HG03439 (cell line): ENCODE measurements at regions not wholly inside any gene's neighbourhood (a gene's known extent, or its start where the extent isn't known, plus 50 kb on each side); places are given as distances from the start of the nearest gene placed in this dataset.

Experiments used
- ATAC-seq: cut with Tn5 transposase; IDR thresholded peaks from one replicate; pipeline ENCODE4 v1.9.1; 2021; ENCODE audit warnings: mild to moderate bottlenecking, moderate library complexity; ENCODE audit not compliant: unreplicated experiment

DNA sequence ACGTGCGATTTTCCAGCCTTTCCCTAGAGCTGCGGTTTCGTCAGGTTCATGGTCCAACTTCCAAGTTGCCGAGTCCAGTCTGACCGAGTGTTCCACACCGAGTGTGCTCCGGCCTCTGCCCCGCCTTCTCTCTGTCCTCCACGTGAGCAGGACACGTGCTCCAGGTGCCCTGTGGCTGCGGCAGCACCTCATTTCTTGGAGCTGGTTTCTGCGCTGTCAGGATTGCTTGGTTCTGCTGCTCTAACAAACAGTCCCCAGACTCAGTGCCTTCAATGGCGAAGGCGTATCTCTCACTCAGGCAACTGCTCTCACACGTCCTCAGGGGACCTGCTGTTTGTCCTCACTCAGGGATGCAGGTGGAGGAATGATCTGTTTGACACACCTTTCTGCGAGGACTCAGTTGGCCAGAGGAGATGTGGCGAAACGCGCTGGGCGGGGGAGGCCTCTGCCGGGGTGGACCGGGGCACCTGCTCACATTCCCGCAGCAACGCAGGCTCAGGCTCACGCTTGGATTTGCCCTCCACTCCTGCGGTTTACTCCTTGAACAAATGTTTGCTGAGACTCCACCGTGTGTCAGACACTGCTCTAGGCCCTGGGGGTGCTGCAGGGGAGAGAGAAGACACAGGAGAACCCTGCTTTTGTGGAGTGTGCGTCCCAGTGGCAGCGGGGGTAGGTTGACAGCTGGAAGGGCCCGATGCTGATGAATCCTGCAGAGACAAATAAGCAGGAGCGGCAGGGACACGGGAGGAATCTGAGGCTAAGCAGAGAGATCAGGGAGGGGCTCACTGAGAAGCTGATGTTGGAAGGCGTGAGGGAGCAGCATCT is 63.4 kb upstream of the FBRSL1 start:
- ATAC-seq: no peak

DNA sequence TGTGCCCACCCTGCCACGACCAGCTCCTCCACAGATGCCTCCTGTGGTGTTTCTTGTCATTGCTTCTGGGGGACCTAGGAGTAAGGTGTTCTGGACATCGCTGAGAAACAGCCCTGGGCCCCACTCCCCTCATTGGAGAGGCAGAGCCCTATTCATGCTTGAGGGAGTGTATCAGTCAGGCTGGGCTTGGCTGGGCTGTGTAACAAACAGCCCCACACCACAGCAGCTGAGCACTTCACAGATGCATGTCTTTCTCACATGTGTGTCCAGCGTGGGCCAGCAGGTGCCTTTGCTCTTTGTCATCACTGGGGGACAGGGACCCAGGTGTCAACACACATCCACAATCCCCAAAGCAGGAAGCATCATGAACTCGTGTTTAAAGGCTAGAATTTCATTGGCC is 65.1 kb upstream of the FBRSL1 start:
- ATAC-seq: no peak

DNA sequence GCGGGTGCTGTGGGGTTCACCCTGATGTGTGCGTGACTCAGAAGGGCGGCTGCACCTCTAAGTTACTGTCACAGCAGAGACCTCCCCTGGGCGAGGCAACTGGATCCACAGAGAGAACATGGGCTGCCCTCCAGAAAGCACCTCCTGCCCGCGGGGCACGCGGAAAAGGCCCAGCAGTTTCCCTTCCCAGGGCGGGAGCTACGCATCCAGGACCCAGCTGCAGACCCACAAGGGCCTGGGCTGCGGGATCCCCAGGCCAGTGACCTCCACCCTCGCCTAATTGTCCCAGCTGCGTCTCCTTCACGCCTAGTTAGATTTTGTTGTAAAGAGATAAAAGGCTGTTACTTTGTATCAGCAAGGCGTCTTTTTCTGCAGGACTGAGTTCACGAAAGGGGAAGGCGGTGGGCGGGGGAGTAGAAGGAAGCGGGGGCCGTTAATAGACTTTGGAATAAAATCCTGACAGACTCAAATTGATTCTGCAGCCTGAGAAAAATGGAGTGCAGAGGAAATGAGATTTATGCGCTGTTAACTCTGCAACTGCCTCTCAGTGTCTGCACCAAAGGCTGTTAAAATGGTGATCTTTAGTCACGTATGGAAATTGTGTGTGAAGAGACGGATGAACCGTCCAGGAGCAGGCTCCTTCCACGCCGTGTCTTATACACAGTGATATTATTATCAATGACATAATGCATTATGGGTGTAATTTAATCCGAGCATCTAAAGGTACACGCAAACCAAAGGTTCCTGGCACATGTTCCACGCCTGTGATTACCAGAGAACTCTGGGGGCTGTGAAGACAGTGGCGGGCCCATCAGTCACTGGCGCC is 65.9 kb upstream of the FBRSL1 start:
- no peak for ATAC-seq

DNA sequence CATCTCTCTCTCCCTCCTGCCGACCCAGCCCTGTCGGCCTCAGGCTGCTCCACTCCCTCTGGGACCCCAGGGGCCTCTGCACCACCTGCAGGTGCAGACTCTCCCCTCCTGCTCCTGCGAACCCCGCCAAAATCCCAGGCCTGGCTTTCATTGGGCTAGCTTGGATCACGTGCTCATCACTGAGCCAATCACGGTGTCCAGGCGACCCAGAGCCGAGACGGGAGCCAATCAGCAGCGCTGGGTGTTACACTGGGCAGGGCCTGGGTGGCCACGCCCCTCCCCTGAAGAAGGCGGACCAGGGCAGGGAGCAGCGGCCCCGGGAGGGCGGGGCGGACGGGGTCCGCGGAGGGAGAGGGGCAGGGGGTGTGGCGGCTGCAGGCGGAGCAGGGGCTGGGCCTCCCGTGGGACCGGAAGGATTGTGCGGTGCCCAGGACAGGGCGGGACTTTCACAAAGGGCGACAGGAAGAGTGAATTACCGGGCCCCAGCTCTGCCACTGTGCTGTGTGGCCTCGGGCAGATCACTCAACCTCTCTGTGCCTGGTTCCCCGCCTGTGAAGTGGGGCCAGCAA is 66.6 kb upstream of the FBRSL1 start:
- ATAC-seq: no peak

DNA sequence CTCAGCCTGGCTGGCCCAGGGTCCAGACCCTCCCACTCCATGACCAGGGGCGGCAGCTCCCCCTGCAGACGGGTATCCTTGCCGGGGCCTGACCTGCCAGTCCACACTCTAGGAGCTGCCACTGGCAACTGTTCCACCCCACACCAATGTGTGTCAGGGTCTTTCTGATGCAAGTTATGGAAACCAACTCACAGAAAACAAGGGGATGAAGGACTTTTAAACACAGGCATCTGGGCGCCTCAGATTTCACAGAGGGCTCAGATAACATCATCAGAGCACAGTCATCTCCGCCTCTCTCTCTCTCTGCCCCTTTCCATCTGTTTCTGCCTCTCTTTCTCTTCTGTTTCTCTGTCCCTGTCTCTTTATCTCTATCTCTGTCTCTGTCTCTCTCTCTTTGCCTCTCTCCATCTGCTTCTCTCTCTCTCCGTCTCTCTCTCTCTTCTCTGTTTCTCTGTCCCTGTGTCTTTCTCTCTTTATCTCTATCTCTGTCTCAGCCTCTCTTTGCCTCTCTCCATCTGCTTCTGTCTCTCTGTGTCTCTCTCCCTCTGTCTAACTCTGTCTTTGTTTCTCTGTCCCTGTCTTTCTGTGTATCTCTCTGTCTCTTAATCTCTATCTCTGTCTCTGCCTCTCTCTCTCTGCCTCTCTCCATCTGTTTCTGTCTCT is 67.4 kb upstream of the FBRSL1 start:
- no peak for ATAC-seq

DNA sequence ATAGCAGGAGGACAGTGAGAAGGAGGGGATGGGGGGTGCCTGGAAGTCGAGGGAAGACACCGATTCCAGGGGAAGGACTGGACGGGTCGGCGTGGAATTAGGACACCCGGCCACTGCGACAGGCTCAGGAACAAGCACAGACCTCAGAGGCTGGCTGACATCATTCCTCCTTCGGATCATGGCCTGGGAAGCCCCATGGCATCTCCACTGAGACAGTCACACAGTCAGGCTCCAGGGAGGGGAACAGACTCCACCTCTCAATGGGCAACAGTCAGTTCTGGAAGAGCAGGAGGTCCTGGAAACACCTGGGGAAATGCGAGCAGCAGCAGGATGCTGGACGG is 67.9 kb upstream of the FBRSL1 start:
- no peak for ATAC-seq

DNA sequence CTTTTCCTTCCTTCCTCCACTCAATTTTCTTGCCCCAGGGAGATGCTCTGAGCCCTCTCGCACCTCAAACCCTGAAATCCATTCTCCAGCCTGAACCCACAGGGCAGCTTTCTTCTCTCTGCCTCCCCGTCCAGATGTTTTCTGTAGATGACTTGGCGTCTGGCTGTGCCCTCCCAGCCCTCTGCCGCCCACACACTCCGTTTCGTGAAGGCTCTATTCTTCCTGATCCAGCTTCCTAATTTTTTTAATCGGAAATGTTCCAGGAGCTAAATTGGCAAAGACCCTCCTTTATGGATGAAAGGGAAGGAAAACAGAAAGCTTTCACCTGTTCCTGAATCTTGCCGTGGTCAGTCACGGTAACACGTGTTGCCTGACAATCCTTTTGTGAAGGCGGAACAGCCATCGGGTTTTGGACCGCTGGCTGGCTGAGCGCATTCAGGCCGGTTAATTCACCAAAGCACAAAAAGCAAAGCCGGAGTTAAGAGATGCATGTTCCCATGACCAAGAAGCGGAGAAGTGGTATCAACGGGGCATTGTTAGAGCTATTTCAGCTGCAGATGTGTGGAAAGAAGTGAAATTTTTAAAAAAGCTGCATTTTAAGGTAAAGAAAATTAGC is 70.2 kb upstream of the FBRSL1 start:
- no peak for ATAC-seq

DNA sequence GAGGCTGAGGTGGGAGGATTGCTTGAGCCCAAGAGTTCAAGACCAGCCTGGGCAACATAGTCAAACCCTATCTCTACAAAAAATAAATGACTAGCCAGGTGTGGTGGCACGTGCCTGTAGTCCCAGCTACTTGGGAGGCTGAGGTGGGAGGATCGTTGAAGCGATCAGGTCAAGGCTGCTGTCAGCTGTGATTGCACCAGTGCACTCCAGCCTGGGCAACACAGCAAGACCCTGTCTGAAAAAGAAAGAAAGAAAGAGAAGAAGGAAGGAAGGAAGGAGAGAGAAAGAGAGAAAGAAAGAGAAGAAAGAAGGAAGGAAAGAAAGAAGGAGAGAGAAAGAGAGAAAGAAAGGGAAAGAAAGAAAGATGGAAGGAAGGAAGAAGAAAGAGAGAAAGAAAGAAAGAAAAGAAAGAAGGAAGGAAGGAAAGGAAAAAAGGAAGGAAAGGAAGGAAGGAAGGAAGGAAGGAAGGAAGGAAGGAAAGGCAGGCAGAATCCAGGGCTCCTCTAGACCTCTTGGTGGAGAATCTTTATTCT is 71.5 kb upstream of the FBRSL1 start:
- ATAC-seq: no peak

DNA sequence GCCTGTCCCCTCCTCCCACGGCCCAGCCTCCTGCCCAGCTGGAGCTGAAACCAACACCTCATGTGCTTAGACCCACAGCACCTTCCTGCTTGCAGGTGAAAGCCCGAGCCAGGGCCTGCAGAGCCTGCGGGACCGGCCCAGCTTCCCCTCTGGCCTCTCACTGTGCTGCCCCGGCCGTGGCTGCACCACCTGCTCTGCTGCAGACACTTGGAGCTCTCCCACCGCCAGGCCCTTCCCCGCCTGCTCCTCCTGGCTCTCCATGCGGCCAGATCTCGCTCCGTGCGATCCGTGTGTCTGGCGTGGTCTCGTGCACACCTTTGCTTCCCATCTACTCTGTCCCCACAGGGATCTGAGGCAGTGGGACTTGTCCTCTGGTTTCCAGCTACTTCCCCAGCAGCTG is 72.2 kb upstream of the FBRSL1 start:
- ATAC-seq: no peak

DNA sequence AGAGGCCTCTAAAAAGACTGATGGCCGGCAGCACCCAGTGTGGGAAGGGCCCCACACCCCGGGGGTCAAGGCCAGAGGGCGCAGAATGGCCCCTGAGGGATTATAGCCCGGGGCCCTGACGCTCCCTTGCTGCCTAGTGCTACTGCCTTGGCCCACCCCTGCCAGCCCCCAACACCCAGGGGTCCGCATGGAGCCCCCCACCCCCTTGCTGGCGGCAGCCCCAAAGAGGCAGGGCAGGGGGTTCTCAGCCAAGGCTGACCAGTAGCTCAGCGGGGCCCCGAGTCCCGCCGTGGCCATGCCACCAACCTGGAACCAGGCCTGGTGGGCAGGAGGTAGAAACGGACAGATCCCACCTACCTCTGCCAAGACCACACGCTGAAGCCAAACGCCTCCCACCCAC is 73.1 kb upstream of the FBRSL1 start:
- no peak for ATAC-seq

DNA sequence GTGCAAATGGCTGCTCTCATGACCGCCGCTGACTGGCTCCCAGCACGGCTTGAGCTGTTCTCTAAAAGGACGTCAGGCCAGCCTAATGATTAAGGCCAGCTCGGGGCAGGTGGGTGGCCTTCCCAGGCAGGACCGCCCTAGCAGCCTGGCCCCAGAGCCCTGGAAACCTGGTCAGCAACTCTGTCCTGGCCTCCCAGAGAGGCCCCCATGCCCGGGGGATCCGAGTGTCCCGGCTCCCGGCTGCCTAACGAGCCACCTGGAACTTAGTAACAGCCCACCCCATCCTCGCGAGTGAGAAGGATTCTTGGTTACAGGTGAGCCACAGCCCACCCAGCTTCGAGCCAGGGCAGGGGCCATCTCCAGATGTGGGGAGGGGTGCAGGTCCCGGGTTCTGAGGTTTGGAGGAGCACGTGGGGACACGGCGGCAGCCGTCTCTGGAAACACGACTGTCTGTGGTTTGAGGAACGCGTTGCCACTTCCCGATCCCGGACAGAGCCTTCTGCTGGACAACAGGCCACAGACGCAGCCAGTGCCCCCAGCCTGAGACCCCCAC is 73.8 kb upstream of the FBRSL1 start:
- no peak for ATAC-seq

DNA sequence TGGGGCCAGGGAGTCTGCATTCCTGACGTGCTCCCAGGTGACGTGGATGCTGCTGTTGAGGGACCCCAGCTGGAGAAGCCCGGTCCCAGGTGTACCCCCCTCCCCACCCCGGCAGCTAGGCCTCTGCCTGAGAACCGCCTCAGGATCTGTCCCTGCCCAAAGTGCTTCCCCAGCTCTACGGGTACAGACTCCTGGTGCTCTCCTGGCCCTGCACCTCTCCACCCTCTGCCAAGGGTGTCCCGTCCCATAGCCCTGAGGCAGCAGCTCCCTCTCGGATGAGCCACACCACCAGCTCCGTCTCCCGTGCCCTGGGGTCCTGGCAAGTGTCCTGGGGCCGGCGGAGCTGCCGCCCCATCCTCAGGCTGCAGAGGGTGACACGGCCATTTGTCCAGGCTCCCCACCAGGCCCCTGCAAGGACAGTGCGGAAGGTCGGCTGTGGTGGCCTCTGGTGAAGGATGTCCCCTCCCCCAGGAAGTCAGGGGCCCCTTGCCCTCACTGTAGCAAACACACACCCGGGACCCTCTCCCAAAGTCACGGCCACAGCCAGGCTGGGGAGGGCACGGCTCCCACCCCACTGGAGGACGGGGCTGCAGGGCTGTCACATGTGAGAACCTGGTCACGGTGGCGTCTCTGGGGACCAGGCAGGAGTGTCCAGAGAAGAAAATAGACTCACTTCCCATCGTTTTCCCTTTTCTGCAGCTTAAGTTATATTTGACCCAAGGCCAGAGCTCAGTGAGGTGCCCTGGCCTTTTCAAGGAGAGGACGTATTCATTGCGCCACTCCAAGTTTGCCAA is 74.4 kb upstream of the FBRSL1 start:
- no peak for ATAC-seq

DNA sequence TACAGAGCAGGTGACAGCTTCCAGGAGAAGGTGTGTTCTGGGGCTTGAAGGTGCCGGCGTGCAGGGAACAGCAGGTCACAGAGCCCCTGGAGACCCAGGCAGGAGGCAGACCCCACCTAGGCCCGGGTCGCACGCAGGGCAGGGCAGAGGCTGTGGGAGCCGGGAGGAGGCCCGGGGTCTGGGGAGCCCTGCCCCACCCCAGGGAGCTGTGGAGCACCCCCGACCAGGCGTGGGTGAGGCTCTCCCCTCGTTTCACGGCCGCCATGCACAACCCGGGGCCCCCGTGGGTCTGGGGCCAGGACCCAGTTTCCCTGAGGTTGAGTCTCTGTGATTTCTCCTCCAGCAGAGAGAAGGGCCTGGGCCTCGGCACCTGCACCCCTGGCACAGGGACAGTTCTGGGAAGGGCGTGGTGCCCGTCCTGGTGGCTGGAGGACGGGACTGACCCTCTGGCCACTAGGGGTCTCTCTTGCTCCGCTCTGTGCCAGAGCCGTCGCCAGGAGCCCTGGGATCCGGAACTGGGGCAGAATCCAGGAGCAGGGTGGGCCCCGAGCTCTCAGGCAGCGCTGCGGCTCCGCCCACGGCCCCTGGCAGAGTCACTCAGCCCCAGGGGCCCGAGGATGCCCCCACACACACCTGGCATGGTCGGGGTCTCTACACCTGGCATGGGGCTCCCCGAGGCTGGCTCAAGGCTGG is 75.2 kb upstream of the FBRSL1 start:
- peak; percentile 73 for ATAC-seq

DNA sequence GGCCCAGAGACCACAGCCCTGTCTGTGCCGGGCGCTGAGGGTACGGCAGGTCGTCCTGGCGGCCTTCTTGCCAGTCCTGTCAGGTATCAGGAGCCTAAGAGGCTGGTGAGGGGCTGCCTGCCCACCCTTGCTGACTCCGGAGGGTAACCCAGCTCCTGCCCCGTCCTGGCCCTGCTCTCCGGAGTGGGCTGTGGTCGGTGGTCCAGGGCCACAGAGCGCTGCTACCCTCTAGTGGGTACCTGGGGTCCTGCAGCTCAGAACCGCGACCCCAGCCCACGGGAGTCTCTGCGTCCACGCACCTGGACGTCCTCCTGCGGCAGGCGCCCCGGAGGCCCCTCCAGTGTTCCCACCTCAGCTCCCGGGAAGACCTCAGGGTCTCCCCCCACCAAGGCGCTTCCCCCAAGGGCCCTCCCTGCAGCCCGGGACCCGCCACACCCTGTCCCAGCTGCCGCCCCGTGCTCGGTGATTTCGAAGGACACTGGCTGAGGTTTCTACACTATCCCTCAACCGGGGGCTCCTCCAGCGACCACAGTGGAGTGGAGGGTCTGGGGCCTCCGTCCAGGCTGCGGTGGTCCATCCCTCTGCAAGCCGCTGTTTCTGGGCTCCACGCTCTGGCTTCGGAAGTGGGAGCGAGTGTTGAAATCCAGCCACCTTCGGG is 75.9 kb upstream of the FBRSL1 start:
- ATAC-seq: no peak

DNA sequence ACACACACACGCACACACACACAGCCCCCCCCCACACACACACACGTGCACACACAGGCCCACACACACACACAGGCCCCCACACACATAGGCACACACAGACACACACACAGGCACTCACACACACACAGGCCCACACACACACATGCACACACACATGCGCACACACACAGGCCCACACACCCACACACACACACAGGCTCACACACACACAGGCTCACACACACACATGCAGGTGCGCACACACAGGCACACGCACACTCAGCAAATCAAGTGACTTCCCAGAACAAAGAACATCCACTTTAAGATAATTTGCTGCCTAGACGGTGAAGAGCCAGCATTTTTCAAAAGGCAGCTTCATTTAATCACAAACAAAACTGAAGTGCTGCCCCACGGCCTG is 78.5 kb upstream of the FBRSL1 start:
- ATAC-seq: no peak

DNA sequence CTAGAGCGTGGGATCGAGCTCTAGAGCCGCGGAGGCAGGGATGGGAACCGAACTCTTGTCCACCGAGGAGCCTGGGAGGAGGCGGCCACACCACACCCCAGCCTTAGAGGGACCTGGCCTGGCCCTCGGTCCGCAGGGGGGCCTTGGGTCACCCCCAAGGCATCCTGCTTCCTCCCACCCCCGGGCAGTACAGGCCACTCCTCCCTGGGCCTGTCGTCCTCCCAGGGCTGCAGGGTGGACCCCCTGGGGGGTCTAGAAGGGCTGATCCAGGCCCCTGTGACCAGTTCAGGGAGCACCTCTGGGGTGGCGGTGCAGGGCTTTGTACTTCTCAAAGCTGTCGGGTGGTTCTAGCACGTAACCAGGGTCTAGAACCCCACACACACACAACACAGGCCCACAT is 79.1 kb upstream of the FBRSL1 start:
- no peak for ATAC-seq

DNA sequence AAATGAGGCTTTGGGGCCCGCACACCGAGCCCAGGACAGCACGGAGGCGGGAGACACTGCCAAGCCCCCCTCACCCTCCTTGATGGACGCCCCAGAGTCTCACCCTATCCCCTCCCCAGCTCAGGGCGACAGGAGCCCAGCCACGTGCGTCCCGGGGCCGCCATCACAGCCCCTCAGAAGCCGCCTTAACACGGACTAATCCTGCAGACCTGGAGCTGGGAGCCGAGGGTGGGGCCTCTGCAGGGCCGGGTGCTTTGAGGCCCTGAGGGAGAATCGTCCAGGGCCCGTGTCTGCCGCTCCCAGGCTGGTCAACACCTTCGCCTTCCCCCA is 79.7 kb upstream of the FBRSL1 start:
- no peak for ATAC-seq

DNA sequence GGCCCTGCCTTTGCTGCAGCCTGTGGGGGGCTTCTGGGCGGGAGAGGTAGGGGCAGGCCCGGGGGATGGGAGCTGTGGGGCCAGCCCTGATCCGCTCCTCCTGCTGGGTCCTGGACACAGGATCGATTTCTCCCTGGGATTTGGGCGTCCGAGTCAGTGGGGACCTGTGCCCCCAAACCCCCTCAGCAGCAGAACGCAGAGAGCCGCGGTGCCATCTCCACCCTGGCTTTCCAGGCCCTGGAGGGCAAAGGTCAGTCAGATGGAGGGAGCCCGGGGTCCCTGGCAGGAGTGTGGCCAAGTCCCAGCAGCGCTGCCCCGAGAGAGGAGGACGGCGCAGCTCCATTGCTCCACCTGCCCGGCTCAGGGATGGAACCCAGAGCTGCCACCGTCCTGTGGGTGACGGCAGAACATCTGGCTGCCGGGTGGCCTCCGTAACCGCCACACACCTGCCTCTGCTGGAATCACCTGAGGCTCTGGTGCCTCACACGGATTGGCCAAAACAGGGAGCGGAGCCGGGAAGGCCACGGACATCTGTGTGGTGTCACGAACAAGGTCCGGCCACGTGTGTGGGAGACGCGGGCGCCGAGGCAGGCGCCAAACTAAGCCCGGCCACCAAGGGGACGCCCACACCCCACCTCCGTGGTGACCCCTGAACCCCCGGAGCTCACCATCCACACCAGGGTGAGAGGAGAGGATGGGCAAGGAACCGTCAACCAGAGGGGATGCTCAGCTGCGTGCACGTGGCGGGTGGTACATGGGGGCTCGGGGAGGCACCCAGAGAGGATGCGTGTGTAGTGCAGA is 80.3 kb upstream of the FBRSL1 start:
- no peak for ATAC-seq
